ENCODE measurements at regions not wholly inside any gene's neighbourhood (a gene's known extent, or its start where the extent isn't known, plus 50 kb on each side); places are given as distances from the start of the nearest gene placed in this dataset.

GRCh38 chr1:219991919-219992318, 54.4 kb downstream of the EPRS1 start:
- TF ChIP-seq CTCF (conservative IDR thresholded peaks at IDR 0.05; ENCODE audit: low read depth, low read length) (no peak), EZH2 (IDR thresholded peaks at IDR 0.05; ENCODE audit: borderline replicate concordance, low read depth, low read length, poor library complexity, severe bottlenecking) (no peak)
